GM12878 (cell line): ENCODE measurements at regions not wholly inside any gene's neighbourhood (a gene's known extent, or its start where the extent isn't known, plus 50 kb on each side); places are given as distances from the start of the nearest gene placed in this dataset.

Source experiments
- CHD2 ChIP-seq: IDR thresholded peaks from 2 replicates; pipeline ENCODE4 v1.6.1; 2011; ENCODE audit warnings: low read depth, low read length, improper control_type of control experiment, borderline replicate concordance
- RFX5 ChIP-seq: IDR thresholded peaks from 2 replicates; pipeline ENCODE4 v1.6.1; 2011; ENCODE audit warnings: low read depth, low read length, improper control_type of control experiment
- TF ChIP-seq, protein P1 (sequence below), 3 experiments: IDR thresholded peaks in 2 of 3; conservative IDR thresholded peaks in 1 of 3; 2 replicates each; pipeline ENCODE4 v1.5.1; 2011; ENCODE audit warnings: low read depth in 3 of 3, low read length in 3 of 3, mild to moderate bottlenecking in 3 of 3, control low read depth in 2 of 3, moderate library complexity in 2 of 3, inconsistent platforms in 1 of 3, mixed read lengths in 1 of 3; ENCODE audit not compliant: control insufficient read depth in 2 of 3, insufficient read depth in 1 of 3; ENCODE audit errors: extremely low read depth in 1 of 3

- no peak for TF ChIP-seq RFX5
- TF ChIP-seq, protein P1, sequence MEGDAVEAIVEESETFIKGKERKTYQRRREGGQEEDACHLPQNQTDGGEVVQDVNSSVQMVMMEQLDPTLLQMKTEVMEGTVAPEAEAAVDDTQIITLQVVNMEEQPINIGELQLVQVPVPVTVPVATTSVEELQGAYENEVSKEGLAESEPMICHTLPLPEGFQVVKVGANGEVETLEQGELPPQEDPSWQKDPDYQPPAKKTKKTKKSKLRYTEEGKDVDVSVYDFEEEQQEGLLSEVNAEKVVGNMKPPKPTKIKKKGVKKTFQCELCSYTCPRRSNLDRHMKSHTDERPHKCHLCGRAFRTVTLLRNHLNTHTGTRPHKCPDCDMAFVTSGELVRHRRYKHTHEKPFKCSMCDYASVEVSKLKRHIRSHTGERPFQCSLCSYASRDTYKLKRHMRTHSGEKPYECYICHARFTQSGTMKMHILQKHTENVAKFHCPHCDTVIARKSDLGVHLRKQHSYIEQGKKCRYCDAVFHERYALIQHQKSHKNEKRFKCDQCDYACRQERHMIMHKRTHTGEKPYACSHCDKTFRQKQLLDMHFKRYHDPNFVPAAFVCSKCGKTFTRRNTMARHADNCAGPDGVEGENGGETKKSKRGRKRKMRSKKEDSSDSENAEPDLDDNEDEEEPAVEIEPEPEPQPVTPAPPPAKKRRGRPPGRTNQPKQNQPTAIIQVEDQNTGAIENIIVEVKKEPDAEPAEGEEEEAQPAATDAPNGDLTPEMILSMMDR (IDR thresholded peaks at IDR 0.05 in 2 of 3, conservative IDR thresholded peaks at IDR 0.05 in 1 of 3; ENCODE audit: control insufficient read depth in 2 of 3, extremely low read depth in 1 of 3, insufficient read depth in 1 of 3, low read depth in 3 of 3, low read length in 3 of 3), result no peak
- no peak for TF ChIP-seq CHD2
These were observed 149.5 kb upstream of the WDFY3 start for GRCh38 chr4:85116008-85116407.
